ENCODE measurements at regions not wholly inside any gene's neighbourhood (a gene's known extent, or its start where the extent isn't known, plus 50 kb on each side); places are given as distances from the start of the nearest gene placed in this dataset.

GRCh38 chr7:98483964-98484545, 83.2 kb upstream of the BAIAP2L1 start:
- TF ChIP-seq CTCF (IDR thresholded peaks at IDR 0.05) (no peak), POLR2A (IDR thresholded peaks at IDR 0.05) (no peak)

Data from lower leg skin (tissue), 3 donors.